SK-N-SH treated with all-trans-retinoic acid at 6 μM for 48 hours (cell line): ENCODE measurements at regions not wholly inside any gene's neighbourhood (a gene's known extent, or its start where the extent isn't known, plus 50 kb on each side); places are given as distances from the start of the nearest gene placed in this dataset.

Experiments used
- ESRRG ChIP-seq: fragments of 250-450 bp; sonication (Bioruptor Pico); IDR thresholded peaks from 2 replicates; pipeline ENCODE4 v1.6.1; 2021; ENCODE audit warnings: mild to moderate bottlenecking
- ISL1 ChIP-seq: fragments of 250-450 bp; sonication (Bioruptor Pico); IDR thresholded peaks from 2 replicates; pipeline ENCODE4 v2.1.2; 2022; ENCODE audit warnings: mild to moderate bottlenecking, moderate library complexity
- ZC3H10 ChIP-seq: fragments of 250-450 bp; sonication (Bioruptor Pico); IDR thresholded peaks from 2 replicates; pipeline ENCODE4 v1.5.1; 2021; ENCODE audit warnings: mild to moderate bottlenecking, moderate library complexity
- ZFP30 ChIP-seq: fragments of 450-650 bp; formaldehyde crosslinking; IDR thresholded peaks from 2 replicates; pipeline ENCODE4 v1.5.0; 2022; ENCODE audit warnings: mild to moderate bottlenecking, moderate library complexity
- TF ChIP-seq, protein P1 (sequence below): fragments of 250-450 bp; sonication (Bioruptor Pico); IDR thresholded peaks from 2 replicates; pipeline ENCODE4 v1.5.1; 2021; ENCODE audit warnings: mild to moderate bottlenecking, moderate library complexity
- TF ChIP-seq, protein P2 (sequence below): fragments of 250-450 bp; sonication (Bioruptor Pico); IDR thresholded peaks from 2 replicates; pipeline ENCODE4 v1.5.1; 2020; ENCODE audit warnings: low read depth, mild to moderate bottlenecking, moderate library complexity

DNA sequence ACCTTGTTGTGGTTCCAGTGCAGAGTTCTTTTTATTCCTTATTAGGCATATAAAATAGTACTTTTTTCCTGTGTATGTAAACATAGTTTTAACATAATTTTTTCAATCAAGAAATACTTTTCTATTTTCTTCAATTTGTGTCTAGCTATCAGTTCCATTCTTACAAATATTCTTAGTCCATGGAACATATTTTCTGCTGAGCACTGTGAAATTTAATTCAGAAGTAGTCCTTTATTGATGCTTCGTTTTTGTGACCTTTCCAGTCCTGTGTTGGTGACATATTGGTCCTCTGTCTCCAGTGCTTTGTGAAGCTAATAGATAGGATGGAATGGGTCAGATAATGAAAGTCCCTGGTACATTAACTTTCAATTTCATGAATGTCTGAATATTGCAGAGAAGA, 325.1 kb downstream of the SAMD5 start:
- TF ChIP-seq ESRRG (CRISPR knock-in tag) (no peak), ZFP30 (CRISPR knock-in tag) (no peak), ISL1 (CRISPR knock-in tag) (no peak), ZC3H10 (no peak)
- TF ChIP-seq, protein P1, sequence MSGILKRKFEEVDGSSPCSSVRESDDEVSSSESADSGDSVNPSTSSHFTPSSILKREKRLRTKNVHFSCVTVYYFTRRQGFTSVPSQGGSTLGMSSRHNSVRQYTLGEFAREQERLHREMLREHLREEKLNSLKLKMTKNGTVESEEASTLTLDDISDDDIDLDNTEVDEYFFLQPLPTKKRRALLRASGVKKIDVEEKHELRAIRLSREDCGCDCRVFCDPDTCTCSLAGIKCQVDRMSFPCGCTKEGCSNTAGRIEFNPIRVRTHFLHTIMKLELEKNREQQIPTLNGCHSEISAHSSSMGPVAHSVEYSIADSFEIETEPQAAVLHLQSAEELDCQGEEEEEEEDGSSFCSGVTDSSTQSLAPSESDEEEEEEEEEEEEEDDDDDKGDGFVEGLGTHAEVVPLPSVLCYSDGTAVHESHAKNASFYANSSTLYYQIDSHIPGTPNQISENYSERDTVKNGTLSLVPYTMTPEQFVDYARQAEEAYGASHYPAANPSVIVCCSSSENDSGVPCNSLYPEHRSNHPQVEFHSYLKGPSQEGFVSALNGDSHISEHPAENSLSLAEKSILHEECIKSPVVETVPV: no peak
- TF ChIP-seq, protein P2, sequence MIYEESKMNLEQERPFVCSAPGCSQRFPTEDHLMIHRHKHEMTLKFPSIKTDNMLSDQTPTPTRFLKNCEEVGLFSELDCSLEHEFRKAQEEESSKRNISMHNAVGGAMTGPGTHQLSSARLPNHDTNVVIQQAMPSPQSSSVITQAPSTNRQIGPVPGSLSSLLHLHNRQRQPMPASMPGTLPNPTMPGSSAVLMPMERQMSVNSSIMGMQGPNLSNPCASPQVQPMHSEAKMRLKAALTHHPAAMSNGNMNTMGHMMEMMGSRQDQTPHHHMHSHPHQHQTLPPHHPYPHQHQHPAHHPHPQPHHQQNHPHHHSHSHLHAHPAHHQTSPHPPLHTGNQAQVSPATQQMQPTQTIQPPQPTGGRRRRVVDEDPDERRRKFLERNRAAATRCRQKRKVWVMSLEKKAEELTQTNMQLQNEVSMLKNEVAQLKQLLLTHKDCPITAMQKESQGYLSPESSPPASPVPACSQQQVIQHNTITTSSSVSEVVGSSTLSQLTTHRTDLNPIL (CRISPR knock-in tag): no peak
